Stimulated activated CD4-positive, alpha-beta T cell treated with anti-CD3 and anti-CD28 coated beads, TNF-alpha, amount 100 ng/mL, for 48 hours (primary cell): ENCODE measurements at regions not wholly inside any gene's neighbourhood (a gene's known extent, or its start where the extent isn't known, plus 50 kb on each side); places are given as distances from the start of the nearest gene placed in this dataset.

Experiments
- DNase-seq, 3 donors: peaks; one replicate each; pipeline ENCODE4 v3.0.0-alpha.2; 2020; ENCODE audit warnings: low read depth in 3 of 3

GRCh38 chr20:22226849-22227700 is 357.3 kb downstream of the FOXA2 start:
- no peak for DNase-seq

- DNase-seq = no peak
Observed at GRCh38 chr20:22223236-22223635, 361.1 kb downstream of the FOXA2 start.

GRCh38 chr20:22217712-22218352 is 366.5 kb downstream of the FOXA2 start:
- DNase-seq = no peak

- DNase-seq = no peak
Observed at GRCh38 chr20:22216984-22217383, 367.4 kb downstream of the FOXA2 start.

- no peak for DNase-seq
Observed at GRCh38 chr20:22214296-22214695, 370.1 kb downstream of the FOXA2 start.

GRCh38 chr20:22213271-22213670 is 371.1 kb downstream of the FOXA2 start:
- DNase-seq = no peak

GRCh38 chr20:22207280-22207679 is 377.1 kb downstream of the FOXA2 start:
- DNase-seq = no peak

- no peak for DNase-seq
Observed at GRCh38 chr20:22204801-22205200, 379.6 kb downstream of the FOXA2 start.

- no peak for DNase-seq
Observed at GRCh38 chr20:22182148-22182547, 402.2 kb downstream of the FOXA2 start.

GRCh38 chr20:22180244-22180643 is 404.1 kb downstream of the FOXA2 start:
- DNase-seq = no peak

- DNase-seq = no peak
Observed at GRCh38 chr20:22160101-22160652, 424.2 kb downstream of the FOXA2 start.

GRCh38 chr20:22159276-22159675 is 425.1 kb downstream of the FOXA2 start:
- DNase-seq = no peak

GRCh38 chr20:22127587-22127986 is 422.1 kb downstream of the PAX1 start:
- no peak for DNase-seq

GRCh38 chr20:22106308-22106938 is 401.0 kb downstream of the PAX1 start:
- no peak for DNase-seq

- DNase-seq = no peak
Observed at GRCh38 chr20:22101606-22102005, 396.1 kb downstream of the PAX1 start.

GRCh38 chr20:22100686-22101085 is 395.2 kb downstream of the PAX1 start:
- no peak for DNase-seq

GRCh38 chr20:22099348-22099747 is 393.9 kb downstream of the PAX1 start:
- no peak for DNase-seq

GRCh38 chr20:22098511-22098910 is 393.0 kb downstream of the PAX1 start:
- DNase-seq = no peak

- no peak for DNase-seq
Observed at GRCh38 chr20:22093122-22093521, 387.7 kb downstream of the PAX1 start.

- no peak for DNase-seq
Observed at GRCh38 chr20:22088882-22089281, 383.4 kb downstream of the PAX1 start.

GRCh38 chr20:22080985-22081384 is 375.5 kb downstream of the PAX1 start:
- no peak for DNase-seq

GRCh38 chr20:22074635-22075034 is 369.2 kb downstream of the PAX1 start:
- no peak for DNase-seq

- no peak for DNase-seq
Observed at GRCh38 chr20:22071841-22072240, 366.4 kb downstream of the PAX1 start.
